ENCODE measurements at regions not wholly inside any gene's neighbourhood (a gene's known extent, or its start where the extent isn't known, plus 50 kb on each side); places are given as distances from the start of the nearest gene placed in this dataset.

- in situ Hi-C loops (cut with HindIII; ENCODE audit: low sequenced_read_pairs): no loop called here
Measured at GRCh38 chr13:29937841-29938240, 87.4 kb upstream of the UBL3 start.

GRCh38 chr13:29937379-29937778 is 87.0 kb upstream of the UBL3 start:
- in situ Hi-C loops (cut with HindIII; ENCODE audit: low sequenced_read_pairs): no loop called here

GRCh38 chr13:29936956-29937355 is 86.5 kb upstream of the UBL3 start:
- in situ Hi-C loops (cut with HindIII; ENCODE audit: low sequenced_read_pairs): no loop called here

- in situ Hi-C loops (cut with HindIII; ENCODE audit: low sequenced_read_pairs): no loop called here
Measured at GRCh38 chr13:29936051-29936813, 85.8 kb upstream of the UBL3 start.

- in situ Hi-C loops (cut with HindIII; ENCODE audit: low sequenced_read_pairs): no loop called here
Measured at GRCh38 chr13:29935309-29935981, 85.0 kb upstream of the UBL3 start.

GRCh38 chr13:29934531-29935308 is 84.3 kb upstream of the UBL3 start:
- in situ Hi-C loops (cut with HindIII; ENCODE audit: low sequenced_read_pairs): no loop called here

- in situ Hi-C loops (cut with HindIII; ENCODE audit: low sequenced_read_pairs): no loop called here
Measured at GRCh38 chr13:29933401-29933800, 83.0 kb upstream of the UBL3 start.

GRCh38 chr13:29931696-29932095 is 81.3 kb upstream of the UBL3 start:
- in situ Hi-C loops (cut with HindIII; ENCODE audit: low sequenced_read_pairs): no loop called here

- in situ Hi-C loops (cut with HindIII; ENCODE audit: low sequenced_read_pairs): no loop called here
Measured at GRCh38 chr13:29929062-29929847, 78.8 kb upstream of the UBL3 start.

- in situ Hi-C loops (cut with HindIII; ENCODE audit: low sequenced_read_pairs): no loop called here
Measured at GRCh38 chr13:29926098-29926476, 75.7 kb upstream of the UBL3 start.

GRCh38 chr13:29925457-29926097 is 75.2 kb upstream of the UBL3 start:
- in situ Hi-C loops (cut with HindIII; ENCODE audit: low sequenced_read_pairs): no loop called here

- in situ Hi-C loops (cut with HindIII; ENCODE audit: low sequenced_read_pairs): no loop called here
Measured at GRCh38 chr13:29924482-29925350, 74.3 kb upstream of the UBL3 start.

- in situ Hi-C loops (cut with HindIII; ENCODE audit: low sequenced_read_pairs): no loop called here
Measured at GRCh38 chr13:29923554-29924481, 73.4 kb upstream of the UBL3 start.

- in situ Hi-C loops (cut with HindIII; ENCODE audit: low sequenced_read_pairs): no loop called here
Measured at GRCh38 chr13:29922896-29923295, 72.5 kb upstream of the UBL3 start.

- in situ Hi-C loops (cut with HindIII; ENCODE audit: low sequenced_read_pairs): no loop called here
Measured at GRCh38 chr13:29922281-29922821, 71.9 kb upstream of the UBL3 start.

GRCh38 chr13:29921542-29921941 is 71.1 kb upstream of the UBL3 start:
- in situ Hi-C loops (cut with HindIII; ENCODE audit: low sequenced_read_pairs): no loop called here

GRCh38 chr13:29920025-29920643 is 69.7 kb upstream of the UBL3 start:
- in situ Hi-C loops (cut with HindIII; ENCODE audit: low sequenced_read_pairs): no loop called here

GRCh38 chr13:29918845-29919244 is 68.4 kb upstream of the UBL3 start:
- in situ Hi-C loops (cut with HindIII; ENCODE audit: low sequenced_read_pairs): no loop called here
